ENCODE measurements at regions not wholly inside any gene's neighbourhood (a gene's known extent, or its start where the extent isn't known, plus 50 kb on each side); places are given as distances from the start of the nearest gene placed in this dataset.

GRCh38 chr6:104170401-104170800 is 689.3 kb downstream of the HACE1 start:
- no peak for TF ChIP-seq CTCF (IDR thresholded peaks at IDR 0.05; ENCODE audit: low read length)
- TF ChIP-seq EZH2 (IDR thresholded peaks at IDR 0.05; ENCODE audit: borderline replicate concordance, low read length) = no peak

Measured in OCI-LY1 (cell line).